Fibroblast of lung (primary cell): ENCODE measurements at regions not wholly inside any gene's neighbourhood (a gene's known extent, or its start where the extent isn't known, plus 50 kb on each side); places are given as distances from the start of the nearest gene placed in this dataset.
"Not testable (repeated sequence)": the region's sequence is repeated elsewhere in the genome, so short reads cannot be mapped to it uniquely, and the experiment has no call there.

ENCODE experiments used
- DNase-seq, 2 donors: peaks; one replicate each; pipeline versions ENCODE4 v3.0.0 to v3.0.0-alpha.2; 2010; ENCODE audit warnings: low read depth in 2 of 2
- H2AFZ ChIP-seq: 2 replicates; pipeline ENCODE4 v1.5.1; 2012; ENCODE audit warnings: low read length, control low read depth, inconsistent platforms
- H3K27ac ChIP-seq: 2 replicates; pipeline ENCODE4 v1.5.1; 2011; ENCODE audit warnings: low read length, control low read depth; ENCODE audit not compliant: insufficient read depth
- H3K27me3 ChIP-seq: 2 replicates; pipeline ENCODE4 v1.5.1; 2011; ENCODE audit warnings: mild to moderate bottlenecking, low read length; ENCODE audit not compliant: control insufficient read depth, insufficient read depth
- H3K36me3 ChIP-seq: 2 replicates; pipeline ENCODE4 v1.5.1; 2011; ENCODE audit warnings: low read length; ENCODE audit not compliant: control insufficient read depth, insufficient read depth
- H3K4me1 ChIP-seq: 2 replicates; pipeline ENCODE4 v1.5.1; 2011; ENCODE audit warnings: low read length; ENCODE audit not compliant: control insufficient read depth, insufficient read depth; ENCODE audit errors: extremely low read depth
- H3K4me2 ChIP-seq: 2 replicates; pipeline ENCODE4 v1.5.1; 2011; ENCODE audit warnings: low read length, control low read depth; ENCODE audit not compliant: insufficient read depth; ENCODE audit errors: extremely low read depth
- H3K4me3 ChIP-seq, 4 experiments: fragments of 200-600 bp in 1 of 4; sonication (generic) in 1 of 4; replicated peaks in 1 of 4; 2 replicates each; pipeline ENCODE4 v1.5.1; 2011 to 2016; ENCODE audit warnings: low read length in 4 of 4, low read depth in 3 of 4, mild to moderate bottlenecking in 3 of 4, control low read depth in 2 of 4, inconsistent platforms in 1 of 4, mixed read lengths in 1 of 4; ENCODE audit not compliant: insufficient read depth in 1 of 4; ENCODE audit errors: control extremely low read depth in 1 of 4
- H3K79me2 ChIP-seq: 2 replicates; pipeline ENCODE4 v1.5.1; 2012; ENCODE audit warnings: mild to moderate bottlenecking, low read length, inconsistent platforms; ENCODE audit not compliant: control insufficient read depth, insufficient read depth
- H3K9ac ChIP-seq: 2 replicates; pipeline ENCODE4 v1.5.1; 2011; ENCODE audit warnings: mild to moderate bottlenecking, low read length, control low read depth; ENCODE audit not compliant: insufficient read depth
- H3K9me3 ChIP-seq: 2 replicates; pipeline ENCODE4 v1.5.1; 2012; ENCODE audit warnings: low read depth, low read length; ENCODE audit not compliant: control insufficient read depth, insufficient read depth
- H4K20me1 ChIP-seq: 2 replicates; pipeline ENCODE4 v1.5.1; 2011; ENCODE audit warnings: low read length; ENCODE audit not compliant: control insufficient read depth, insufficient read depth; ENCODE audit errors: extremely low read depth
- CTCF ChIP-seq, 2 donors: IDR thresholded peaks in 1 of 2; conservative IDR thresholded peaks in 1 of 2; 1 replicate in 1 of 2; 2 replicates in 1 of 2; pipeline ENCODE4 v1.5.1; 2011 to 2012; ENCODE audit warnings: low read length in 2 of 2, control low read depth in 1 of 2, inconsistent platforms in 1 of 2, low read depth in 1 of 2, mild to moderate bottlenecking in 1 of 2
- EZH2 ChIP-seq: IDR thresholded peaks from 2 replicates; pipeline ENCODE4 v1.5.1; 2012; ENCODE audit warnings: low read length, control low read depth, mild to moderate bottlenecking; ENCODE audit errors: missing control alignments

GRCh38 chr1:229732061-229732460, 106.0 kb downstream of the URB2 start:
- Histone ChIP-seq H4K20me1 (no peaks in the 10 kb centered on the region), H3K79me2 (no peaks in the 10 kb centered on the region), H3K4me2 (no peak overlapping the region), H3K36me3 (no peaks in the 10 kb centered on the region), H2AFZ (no peak overlapping the region), H3K4me1 (no peaks in the 10 kb centered on the region), H3K4me3 (no peak overlapping the region), H3K9me3 (no peaks in the 10 kb centered on the region), H3K27ac (no peak overlapping the region), H3K9ac (no peak overlapping the region), H3K27me3 (no peaks in the 10 kb centered on the region)
- TF ChIP-seq CTCF (conservative IDR thresholded peaks at IDR 0.05 in 1 of 2, IDR thresholded peaks at IDR 0.05 in 1 of 2; ENCODE audit: low read depth in 1 of 2, low read length in 2 of 2): no peak
- no peak for TF ChIP-seq EZH2
- no peak for DNase-seq

GRCh38 chr1:229736376-229736775, 110.3 kb downstream of the URB2 start:
- Histone ChIP-seq H4K20me1 (no peaks in the 10 kb centered on the region), H3K27me3 (no peaks in the 10 kb centered on the region), H3K27ac (no peak overlapping the region), H3K9me3 (no peaks in the 10 kb centered on the region), H3K4me1 (no peaks in the 10 kb centered on the region), H3K36me3 (no peaks in the 10 kb centered on the region), H3K4me3 (no peak overlapping the region), H3K79me2 (no peaks in the 10 kb centered on the region), H3K9ac (no peak overlapping the region), H2AFZ (no peak overlapping the region), H3K4me2 (no peak overlapping the region)
- no peak for DNase-seq
- TF ChIP-seq EZH2 (no peak), CTCF (conservative IDR thresholded peaks at IDR 0.05 in 1 of 2, IDR thresholded peaks at IDR 0.05 in 1 of 2; ENCODE audit: low read depth in 1 of 2, low read length in 2 of 2) (no peak)

DNA sequence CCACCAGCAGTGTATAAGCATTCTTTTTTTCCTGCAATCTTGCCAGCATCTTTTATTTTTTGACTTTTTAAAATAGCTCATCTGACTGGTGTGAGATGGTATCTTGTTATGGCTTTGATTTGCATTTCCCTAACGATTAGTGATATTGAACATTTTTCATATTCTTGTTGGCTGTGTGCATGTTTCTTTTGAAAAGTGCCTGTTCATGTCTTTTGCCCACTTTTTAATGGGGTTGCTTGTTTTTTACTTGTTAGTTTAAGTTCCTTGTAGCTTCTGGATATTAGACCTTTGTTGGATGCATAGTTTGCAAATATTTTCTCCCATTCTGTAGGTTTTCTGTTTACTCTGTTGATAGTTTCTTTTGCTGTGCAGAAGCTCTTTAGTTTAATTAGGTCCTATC, 116.6 kb downstream of the URB2 start:
- H3K27ac ChIP-seq, H3K27me3 ChIP-seq, H3K4me3 ChIP-seq, H3K79me2 ChIP-seq, H3K4me1 ChIP-seq, H3K36me3 ChIP-seq, H3K4me2 ChIP-seq, H3K9ac ChIP-seq, H3K9me3 ChIP-seq, DNase-seq, H2AFZ ChIP-seq, H4K20me1 ChIP-seq: not testable (repeated sequence)

DNA sequence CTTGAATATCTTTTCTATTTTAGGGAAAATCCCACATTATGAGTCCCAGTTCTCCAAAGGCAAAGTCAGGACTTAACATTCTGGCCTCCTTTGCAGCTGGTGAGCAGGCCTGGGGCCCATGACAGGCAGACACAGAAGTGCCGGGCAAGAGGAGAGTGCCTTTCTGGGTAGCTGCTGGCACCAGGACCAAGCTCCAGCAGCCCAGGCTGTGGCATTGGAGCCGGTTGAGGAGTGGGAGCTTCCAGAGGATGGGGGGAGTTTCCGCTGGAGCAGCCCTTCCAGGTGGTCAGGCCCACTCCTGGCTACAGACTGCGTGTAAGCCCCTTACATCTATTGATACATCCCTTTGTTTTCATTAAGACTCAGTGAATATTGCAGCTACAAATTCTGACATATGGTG, 123.9 kb downstream of the URB2 start:
- H3K4me3 ChIP-seq: no peak overlapping the region
- H4K20me1 ChIP-seq: no peaks in the 10 kb centered on the region
- no peak overlapping the region for H2AFZ ChIP-seq
- no peak overlapping the region for H3K9ac ChIP-seq
- H3K27ac ChIP-seq: no peak overlapping the region
- TF ChIP-seq CTCF (conservative IDR thresholded peaks at IDR 0.05 in 1 of 2, IDR thresholded peaks at IDR 0.05 in 1 of 2; ENCODE audit: low read depth in 1 of 2, low read length in 2 of 2) (no peak), EZH2 (no peak)
- DNase-seq: no peak
- no peak overlapping the region for H3K4me2 ChIP-seq
- no peaks in the 10 kb centered on the region for H3K27me3 ChIP-seq
- no peaks in the 10 kb centered on the region for H3K4me1 ChIP-seq
- no peaks in the 10 kb centered on the region for H3K79me2 ChIP-seq
- H3K9me3 ChIP-seq: no peaks in the 10 kb centered on the region
- no peaks in the 10 kb centered on the region for H3K36me3 ChIP-seq
